OCI-LY7 (cell line): ENCODE measurements at regions not wholly inside any gene's neighbourhood (a gene's known extent, or its start where the extent isn't known, plus 50 kb on each side); places are given as distances from the start of the nearest gene placed in this dataset.

Experiments
- EZH2phosphoT487 ChIP-seq: fragments of 200-600 bp; sonication (generic); IDR thresholded peaks from 2 replicates; pipeline ENCODE4 v1.6.1; 2018; ENCODE audit warnings: low read depth, borderline replicate concordance, mild to moderate bottlenecking, mixed run types, antibody characterized with exemption, low read length, moderate library complexity, mixed read lengths
- TF ChIP-seq, protein P1 (sequence below): fragments of 200-600 bp; sonication (generic); conservative IDR thresholded peaks from 2 replicates; pipeline ENCODE4 v1.5.1; 2014; ENCODE audit warnings: mild to moderate bottlenecking, antibody characterized with exemption, low read length, moderate library complexity, mixed read lengths

DNA sequence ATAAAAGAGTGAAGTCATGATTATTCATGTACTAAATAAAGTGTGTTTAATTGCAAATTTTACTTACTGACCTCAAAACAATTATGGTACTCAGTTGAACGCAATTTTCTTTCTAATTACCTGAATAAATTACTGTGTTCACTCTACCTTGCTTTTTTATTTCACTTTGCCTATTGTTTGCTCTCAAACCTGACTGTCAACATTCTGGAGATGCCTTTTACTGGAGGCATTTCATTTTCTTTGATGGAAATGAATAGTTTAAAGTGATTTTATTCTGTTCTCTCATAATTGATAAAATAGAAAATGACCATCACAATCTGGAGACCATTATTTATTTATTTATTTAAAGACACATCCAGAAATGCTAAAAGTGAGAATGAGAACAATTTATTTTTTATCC lies 811.5 kb upstream of the ATXN8OS start:
- TF ChIP-seq, protein P1, sequence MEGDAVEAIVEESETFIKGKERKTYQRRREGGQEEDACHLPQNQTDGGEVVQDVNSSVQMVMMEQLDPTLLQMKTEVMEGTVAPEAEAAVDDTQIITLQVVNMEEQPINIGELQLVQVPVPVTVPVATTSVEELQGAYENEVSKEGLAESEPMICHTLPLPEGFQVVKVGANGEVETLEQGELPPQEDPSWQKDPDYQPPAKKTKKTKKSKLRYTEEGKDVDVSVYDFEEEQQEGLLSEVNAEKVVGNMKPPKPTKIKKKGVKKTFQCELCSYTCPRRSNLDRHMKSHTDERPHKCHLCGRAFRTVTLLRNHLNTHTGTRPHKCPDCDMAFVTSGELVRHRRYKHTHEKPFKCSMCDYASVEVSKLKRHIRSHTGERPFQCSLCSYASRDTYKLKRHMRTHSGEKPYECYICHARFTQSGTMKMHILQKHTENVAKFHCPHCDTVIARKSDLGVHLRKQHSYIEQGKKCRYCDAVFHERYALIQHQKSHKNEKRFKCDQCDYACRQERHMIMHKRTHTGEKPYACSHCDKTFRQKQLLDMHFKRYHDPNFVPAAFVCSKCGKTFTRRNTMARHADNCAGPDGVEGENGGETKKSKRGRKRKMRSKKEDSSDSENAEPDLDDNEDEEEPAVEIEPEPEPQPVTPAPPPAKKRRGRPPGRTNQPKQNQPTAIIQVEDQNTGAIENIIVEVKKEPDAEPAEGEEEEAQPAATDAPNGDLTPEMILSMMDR: no peak
- TF ChIP-seq EZH2phosphoT487: no peak
